ENCODE measurements at regions not wholly inside any gene's neighbourhood (a gene's known extent, or its start where the extent isn't known, plus 50 kb on each side); places are given as distances from the start of the nearest gene placed in this dataset.

DNA sequence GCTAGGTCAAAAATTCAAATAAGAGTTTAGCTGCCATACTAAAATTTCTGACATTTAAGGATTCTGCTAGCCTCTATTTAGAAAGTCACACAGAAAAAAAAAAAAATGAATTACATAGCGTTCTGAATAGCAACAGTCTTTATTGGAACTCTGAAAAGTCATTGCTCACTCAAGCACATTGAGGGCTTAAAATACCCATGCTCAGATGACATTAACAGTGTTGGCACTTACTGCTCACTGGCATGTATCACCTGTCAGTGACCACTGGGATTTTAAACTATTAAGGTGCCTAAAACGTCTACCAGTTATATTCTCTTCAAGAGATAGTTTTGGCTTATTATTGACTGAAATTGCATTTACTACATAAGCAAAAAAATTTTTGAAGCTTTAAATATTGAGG is 468.0 kb upstream of the SPHKAP start:
- ATAC-seq = no peak
- TF ChIP-seq, protein P1, sequence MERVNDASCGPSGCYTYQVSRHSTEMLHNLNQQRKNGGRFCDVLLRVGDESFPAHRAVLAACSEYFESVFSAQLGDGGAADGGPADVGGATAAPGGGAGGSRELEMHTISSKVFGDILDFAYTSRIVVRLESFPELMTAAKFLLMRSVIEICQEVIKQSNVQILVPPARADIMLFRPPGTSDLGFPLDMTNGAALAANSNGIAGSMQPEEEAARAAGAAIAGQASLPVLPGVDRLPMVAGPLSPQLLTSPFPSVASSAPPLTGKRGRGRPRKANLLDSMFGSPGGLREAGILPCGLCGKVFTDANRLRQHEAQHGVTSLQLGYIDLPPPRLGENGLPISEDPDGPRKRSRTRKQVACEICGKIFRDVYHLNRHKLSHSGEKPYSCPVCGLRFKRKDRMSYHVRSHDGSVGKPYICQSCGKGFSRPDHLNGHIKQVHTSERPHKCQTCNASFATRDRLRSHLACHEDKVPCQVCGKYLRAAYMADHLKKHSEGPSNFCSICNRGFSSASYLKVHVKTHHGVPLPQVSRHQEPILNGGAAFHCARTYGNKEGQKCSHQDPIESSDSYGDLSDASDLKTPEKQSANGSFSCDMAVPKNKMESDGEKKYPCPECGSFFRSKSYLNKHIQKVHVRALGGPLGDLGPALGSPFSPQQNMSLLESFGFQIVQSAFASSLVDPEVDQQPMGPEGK (CRISPR knock-in tag; IDR thresholded peaks at IDR 0.05; ENCODE audit: borderline replicate concordance) = no peak
- TF ChIP-seq PPARA (CRISPR knock-in tag; IDR thresholded peaks at IDR 0.05; ENCODE audit: borderline replicate concordance) (no peak), RARB (CRISPR knock-in tag; IDR thresholded peaks at IDR 0.05) (no peak), ZNF70 (CRISPR knock-in tag; IDR thresholded peaks at IDR 0.05) (no peak), ZNF565 (CRISPR knock-in tag; conservative IDR thresholded peaks at IDR 0.05; ENCODE audit: low read depth) (no peak), SNAI2 (CRISPR knock-in tag; IDR thresholded peaks at IDR 0.05) (no peak)

GRCh38 chr2:228648541-228648940 is 467.1 kb upstream of the SPHKAP start:
- no peak for ATAC-seq
- TF ChIP-seq OSR1 (CRISPR knock-in tag; IDR thresholded peaks at IDR 0.05) = no peak
- TF ChIP-seq, protein P1 (CRISPR knock-in tag; IDR thresholded peaks at IDR 0.05; ENCODE audit: borderline replicate concordance) = no peak
- TF ChIP-seq ZFP30 (CRISPR knock-in tag; IDR thresholded peaks at IDR 0.05) = no peak
- no peak for TF ChIP-seq BACH2 (CRISPR knock-in tag; IDR thresholded peaks at IDR 0.05; ENCODE audit: borderline replicate concordance)
- TF ChIP-seq, protein P2, sequence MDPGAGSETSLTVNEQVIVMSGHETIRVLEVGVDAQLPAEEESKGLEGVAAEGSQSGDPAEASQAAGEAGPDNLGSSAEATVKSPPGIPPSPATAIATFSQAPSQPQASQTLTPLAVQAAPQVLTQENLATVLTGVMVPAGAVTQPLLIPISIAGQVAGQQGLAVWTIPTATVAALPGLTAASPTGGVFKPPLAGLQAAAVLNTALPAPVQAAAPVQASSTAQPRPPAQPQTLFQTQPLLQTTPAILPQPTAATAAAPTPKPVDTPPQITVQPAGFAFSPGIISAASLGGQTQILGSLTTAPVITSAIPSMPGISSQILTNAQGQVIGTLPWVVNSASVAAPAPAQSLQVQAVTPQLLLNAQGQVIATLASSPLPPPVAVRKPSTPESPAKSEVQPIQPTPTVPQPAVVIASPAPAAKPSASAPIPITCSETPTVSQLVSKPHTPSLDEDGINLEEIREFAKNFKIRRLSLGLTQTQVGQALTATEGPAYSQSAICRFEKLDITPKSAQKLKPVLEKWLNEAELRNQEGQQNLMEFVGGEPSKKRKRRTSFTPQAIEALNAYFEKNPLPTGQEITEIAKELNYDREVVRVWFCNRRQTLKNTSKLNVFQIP (CRISPR knock-in tag; IDR thresholded peaks at IDR 0.05; ENCODE audit: borderline replicate concordance, low read depth) = no peak
- TF ChIP-seq ZNF565 (CRISPR knock-in tag; conservative IDR thresholded peaks at IDR 0.05; ENCODE audit: low read depth) = no peak
- no peak for TF ChIP-seq PPARA (CRISPR knock-in tag; IDR thresholded peaks at IDR 0.05; ENCODE audit: borderline replicate concordance)
- TF ChIP-seq GLIS3 (CRISPR knock-in tag; IDR thresholded peaks at IDR 0.05) = no peak
- TF ChIP-seq, protein P3, sequence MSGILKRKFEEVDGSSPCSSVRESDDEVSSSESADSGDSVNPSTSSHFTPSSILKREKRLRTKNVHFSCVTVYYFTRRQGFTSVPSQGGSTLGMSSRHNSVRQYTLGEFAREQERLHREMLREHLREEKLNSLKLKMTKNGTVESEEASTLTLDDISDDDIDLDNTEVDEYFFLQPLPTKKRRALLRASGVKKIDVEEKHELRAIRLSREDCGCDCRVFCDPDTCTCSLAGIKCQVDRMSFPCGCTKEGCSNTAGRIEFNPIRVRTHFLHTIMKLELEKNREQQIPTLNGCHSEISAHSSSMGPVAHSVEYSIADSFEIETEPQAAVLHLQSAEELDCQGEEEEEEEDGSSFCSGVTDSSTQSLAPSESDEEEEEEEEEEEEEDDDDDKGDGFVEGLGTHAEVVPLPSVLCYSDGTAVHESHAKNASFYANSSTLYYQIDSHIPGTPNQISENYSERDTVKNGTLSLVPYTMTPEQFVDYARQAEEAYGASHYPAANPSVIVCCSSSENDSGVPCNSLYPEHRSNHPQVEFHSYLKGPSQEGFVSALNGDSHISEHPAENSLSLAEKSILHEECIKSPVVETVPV (CRISPR knock-in tag; IDR thresholded peaks at IDR 0.05) = no peak
- TF ChIP-seq, protein P4, sequence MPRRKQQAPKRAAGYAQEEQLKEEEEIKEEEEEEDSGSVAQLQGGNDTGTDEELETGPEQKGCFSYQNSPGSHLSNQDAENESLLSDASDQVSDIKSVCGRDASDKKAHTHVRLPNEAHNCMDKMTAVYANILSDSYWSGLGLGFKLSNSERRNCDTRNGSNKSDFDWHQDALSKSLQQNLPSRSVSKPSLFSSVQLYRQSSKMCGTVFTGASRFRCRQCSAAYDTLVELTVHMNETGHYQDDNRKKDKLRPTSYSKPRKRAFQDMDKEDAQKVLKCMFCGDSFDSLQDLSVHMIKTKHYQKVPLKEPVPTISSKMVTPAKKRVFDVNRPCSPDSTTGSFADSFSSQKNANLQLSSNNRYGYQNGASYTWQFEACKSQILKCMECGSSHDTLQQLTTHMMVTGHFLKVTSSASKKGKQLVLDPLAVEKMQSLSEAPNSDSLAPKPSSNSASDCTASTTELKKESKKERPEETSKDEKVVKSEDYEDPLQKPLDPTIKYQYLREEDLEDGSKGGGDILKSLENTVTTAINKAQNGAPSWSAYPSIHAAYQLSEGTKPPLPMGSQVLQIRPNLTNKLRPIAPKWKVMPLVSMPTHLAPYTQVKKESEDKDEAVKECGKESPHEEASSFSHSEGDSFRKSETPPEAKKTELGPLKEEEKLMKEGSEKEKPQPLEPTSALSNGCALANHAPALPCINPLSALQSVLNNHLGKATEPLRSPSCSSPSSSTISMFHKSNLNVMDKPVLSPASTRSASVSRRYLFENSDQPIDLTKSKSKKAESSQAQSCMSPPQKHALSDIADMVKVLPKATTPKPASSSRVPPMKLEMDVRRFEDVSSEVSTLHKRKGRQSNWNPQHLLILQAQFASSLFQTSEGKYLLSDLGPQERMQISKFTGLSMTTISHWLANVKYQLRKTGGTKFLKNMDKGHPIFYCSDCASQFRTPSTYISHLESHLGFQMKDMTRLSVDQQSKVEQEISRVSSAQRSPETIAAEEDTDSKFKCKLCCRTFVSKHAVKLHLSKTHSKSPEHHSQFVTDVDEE (CRISPR knock-in tag; IDR thresholded peaks at IDR 0.05) = no peak
- TF ChIP-seq ARNTL (CRISPR knock-in tag; IDR thresholded peaks at IDR 0.05; ENCODE audit: borderline replicate concordance, low read depth) = no peak
- no peak for TF ChIP-seq ZNF70 (CRISPR knock-in tag; IDR thresholded peaks at IDR 0.05)

DNA sequence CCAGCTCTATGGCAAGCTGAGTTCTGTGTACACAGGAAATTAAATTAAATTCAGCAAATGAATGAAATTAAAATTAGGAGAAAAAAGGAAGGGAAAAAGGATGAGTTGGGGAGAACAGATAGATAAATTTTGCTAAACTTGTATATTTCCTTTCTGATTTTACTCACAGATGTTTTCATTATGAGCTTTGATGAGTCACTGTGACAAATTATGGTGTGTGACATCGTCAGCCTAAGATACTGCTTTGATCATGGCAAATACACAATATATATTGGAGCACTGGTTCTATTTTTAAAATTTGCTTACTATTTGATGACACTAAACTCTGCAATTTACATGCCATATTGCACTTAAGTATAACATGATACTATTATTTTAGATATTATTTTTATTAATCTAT is 464.6 kb upstream of the SPHKAP start:
- no peak for ATAC-seq
- TF ChIP-seq ARNTL (CRISPR knock-in tag; IDR thresholded peaks at IDR 0.05; ENCODE audit: borderline replicate concordance, low read depth) (no peak), CSDC2 (CRISPR knock-in tag; IDR thresholded peaks at IDR 0.05) (no peak), ZC3H10 (CRISPR knock-in tag; IDR thresholded peaks at IDR 0.05) (no peak), PPARA (CRISPR knock-in tag; IDR thresholded peaks at IDR 0.05; ENCODE audit: borderline replicate concordance) (no peak), SNAI2 (CRISPR knock-in tag; IDR thresholded peaks at IDR 0.05) (no peak), OSR1 (CRISPR knock-in tag; IDR thresholded peaks at IDR 0.05) (no peak)

DNA sequence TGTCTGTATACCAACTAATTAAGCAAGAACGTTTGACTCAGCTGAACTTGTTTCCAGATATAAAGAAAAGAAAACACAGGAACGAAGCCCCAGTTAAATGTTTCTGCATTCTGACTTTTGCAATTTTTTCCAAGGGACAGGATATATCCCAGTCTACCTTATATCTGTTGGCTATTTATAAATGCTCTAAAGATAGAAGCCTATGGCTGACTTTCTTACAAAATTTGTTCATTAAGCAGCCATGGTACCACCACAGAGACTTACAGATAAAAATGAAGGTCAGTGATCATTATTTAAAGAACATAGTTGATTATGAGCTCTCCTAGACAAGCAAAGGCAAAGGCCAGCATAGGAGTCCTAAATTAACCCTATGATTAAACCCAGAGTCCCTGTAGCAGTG is 462.7 kb upstream of the SPHKAP start:
- no peak for ATAC-seq
- TF ChIP-seq, protein P1 (CRISPR knock-in tag; IDR thresholded peaks at IDR 0.05; ENCODE audit: borderline replicate concordance) = no peak
- TF ChIP-seq ESRRG (CRISPR knock-in tag; IDR thresholded peaks at IDR 0.05) (no peak), ISL1 (CRISPR knock-in tag; IDR thresholded peaks at IDR 0.05) (no peak), ZNF565 (CRISPR knock-in tag; conservative IDR thresholded peaks at IDR 0.05; ENCODE audit: low read depth) (no peak), ZNF8 (CRISPR knock-in tag; IDR thresholded peaks at IDR 0.05) (no peak), ZC3H10 (CRISPR knock-in tag; IDR thresholded peaks at IDR 0.05) (no peak), SNAI2 (CRISPR knock-in tag; IDR thresholded peaks at IDR 0.05) (no peak), CSDC2 (CRISPR knock-in tag; IDR thresholded peaks at IDR 0.05) (no peak), PPARA (CRISPR knock-in tag; IDR thresholded peaks at IDR 0.05; ENCODE audit: borderline replicate concordance) (no peak), TOX (CRISPR knock-in tag; IDR thresholded peaks at IDR 0.05; ENCODE audit: borderline replicate concordance) (no peak), ARNTL (CRISPR knock-in tag; IDR thresholded peaks at IDR 0.05; ENCODE audit: borderline replicate concordance, low read depth) (no peak)
- TF ChIP-seq, protein P2 (CRISPR knock-in tag; IDR thresholded peaks at IDR 0.05; ENCODE audit: borderline replicate concordance, low read depth) = no peak

Measured in SK-N-SH treated with all-trans-retinoic acid at 6 μM for 48 hours (cell line).